ENCODE measurements at regions not wholly inside any gene's neighbourhood (a gene's known extent, or its start where the extent isn't known, plus 50 kb on each side); places are given as distances from the start of the nearest gene placed in this dataset.
"Not testable (repeated sequence)": the region's sequence is repeated elsewhere in the genome, so short reads cannot be mapped to it uniquely, and the experiment has no call there.

- Histone ChIP-seq H3K79me2 (ENCODE audit: insufficient read depth, low read length) (no peaks in the 10 kb centered on the region), H3K27ac (ENCODE audit: low read length) (no peak overlapping the region), H3K4me3 (ENCODE audit: low read depth in 1 of 2, low read length in 2 of 2) (no peak overlapping the region), H3K4me2 (ENCODE audit: insufficient read depth, low read length) (no peak overlapping the region), H3K27me3 (ENCODE audit: insufficient read depth, low read length, poor library complexity) (no peaks in the 10 kb centered on the region), H2AFZ (ENCODE audit: low read depth, low read length) (no peak overlapping the region), H4K20me1 (ENCODE audit: insufficient read depth, low read length) (no peaks in the 10 kb centered on the region), H3K9me3 (ENCODE audit: insufficient read depth, low read length, severe bottlenecking) (no peaks in the 10 kb centered on the region), H3K36me3 (ENCODE audit: insufficient read depth, low read length) (no peaks in the 10 kb centered on the region), H3K4me1 (ENCODE audit: insufficient read depth, low read length) (no peaks in the 10 kb centered on the region), H3K9ac (ENCODE audit: low read depth, low read length) (no peak overlapping the region)
- DNase-seq, result no peak
- TF ChIP-seq EZH2 (IDR thresholded peaks at IDR 0.05; ENCODE audit: borderline replicate concordance, low read depth, low read length, severe bottlenecking) (no peak), CTCF (IDR thresholded peaks at IDR 0.05; ENCODE audit: borderline replicate concordance, extremely low read depth, low read length, poor library complexity, severe bottlenecking) (no peak)
- no peak for ATAC-seq (ENCODE audit: insufficient read depth, low read depth)
Measured at GRCh38 chr6:58290177-58290576, 972.7 kb downstream of the PRIM2 start.

- H3K79me2 ChIP-seq (ENCODE audit: insufficient read depth, low read length); DNase-seq; H4K20me1 ChIP-seq (ENCODE audit: insufficient read depth, low read length); H3K9ac ChIP-seq (ENCODE audit: low read depth, low read length); H3K4me1 ChIP-seq (ENCODE audit: insufficient read depth, low read length); H3K4me2 ChIP-seq (ENCODE audit: insufficient read depth, low read length); H2AFZ ChIP-seq (ENCODE audit: low read depth, low read length); H3K27me3 ChIP-seq (ENCODE audit: insufficient read depth, low read length, poor library complexity); H3K36me3 ChIP-seq (ENCODE audit: insufficient read depth, low read length); H3K9me3 ChIP-seq (ENCODE audit: insufficient read depth, low read length, severe bottlenecking); H3K4me3 ChIP-seq (ENCODE audit: low read depth in 1 of 2, low read length in 2 of 2); H3K27ac ChIP-seq (ENCODE audit: low read length); ATAC-seq (ENCODE audit: insufficient read depth, low read depth): not testable (repeated sequence)
Measured at GRCh38 chr6:58291319-58291718, 973.9 kb downstream of the PRIM2 start.

- not testable (repeated sequence) for ATAC-seq (ENCODE audit: insufficient read depth, low read depth)
Measured at GRCh38 chr6:58307901-58308300, 990.5 kb downstream of the PRIM2 start.

GRCh38 chr6:58332108-58332507 is 1014.7 kb downstream of the PRIM2 start:
- not testable (repeated sequence) for H4K20me1 ChIP-seq (ENCODE audit: insufficient read depth, low read length); H3K79me2 ChIP-seq (ENCODE audit: insufficient read depth, low read length); H3K36me3 ChIP-seq (ENCODE audit: insufficient read depth, low read length); H2AFZ ChIP-seq (ENCODE audit: low read depth, low read length); H3K9ac ChIP-seq (ENCODE audit: low read depth, low read length); H3K4me2 ChIP-seq (ENCODE audit: insufficient read depth, low read length); ATAC-seq (ENCODE audit: insufficient read depth, low read depth); H3K27me3 ChIP-seq (ENCODE audit: insufficient read depth, low read length, poor library complexity); H3K27ac ChIP-seq (ENCODE audit: low read length); H3K4me1 ChIP-seq (ENCODE audit: insufficient read depth, low read length); H3K9me3 ChIP-seq (ENCODE audit: insufficient read depth, low read length, severe bottlenecking); H3K4me3 ChIP-seq (ENCODE audit: low read depth in 1 of 2, low read length in 2 of 2); DNase-seq

More at GRCh38 chr6:58307901-58308300, 990.5 kb downstream of the PRIM2 start:
- not testable (repeated sequence) for H3K4me3 ChIP-seq (ENCODE audit: low read depth in 1 of 2, low read length in 2 of 2); H3K36me3 ChIP-seq (ENCODE audit: insufficient read depth, low read length); H3K27me3 ChIP-seq (ENCODE audit: insufficient read depth, low read length, poor library complexity); H2AFZ ChIP-seq (ENCODE audit: low read depth, low read length); H3K79me2 ChIP-seq (ENCODE audit: insufficient read depth, low read length); H3K9me3 ChIP-seq (ENCODE audit: insufficient read depth, low read length, severe bottlenecking); DNase-seq; H3K4me2 ChIP-seq (ENCODE audit: insufficient read depth, low read length); H3K9ac ChIP-seq (ENCODE audit: low read depth, low read length); H3K27ac ChIP-seq (ENCODE audit: low read length); H3K4me1 ChIP-seq (ENCODE audit: insufficient read depth, low read length); H4K20me1 ChIP-seq (ENCODE audit: insufficient read depth, low read length)

- not testable (repeated sequence) for H3K4me3 ChIP-seq (ENCODE audit: low read depth in 1 of 2, low read length in 2 of 2); H3K9me3 ChIP-seq (ENCODE audit: insufficient read depth, low read length, severe bottlenecking); H2AFZ ChIP-seq (ENCODE audit: low read depth, low read length); H3K79me2 ChIP-seq (ENCODE audit: insufficient read depth, low read length); DNase-seq; H4K20me1 ChIP-seq (ENCODE audit: insufficient read depth, low read length); H3K4me2 ChIP-seq (ENCODE audit: insufficient read depth, low read length); H3K27ac ChIP-seq (ENCODE audit: low read length); H3K4me1 ChIP-seq (ENCODE audit: insufficient read depth, low read length); H3K9ac ChIP-seq (ENCODE audit: low read depth, low read length); H3K27me3 ChIP-seq (ENCODE audit: insufficient read depth, low read length, poor library complexity); ATAC-seq (ENCODE audit: insufficient read depth, low read depth); H3K36me3 ChIP-seq (ENCODE audit: insufficient read depth, low read length)
Measured at GRCh38 chr6:58342287-58342686, 1024.9 kb downstream of the PRIM2 start.

GRCh38 chr6:58347534-58347933 is 1030.1 kb downstream of the PRIM2 start:
- ATAC-seq (ENCODE audit: insufficient read depth, low read depth); H3K79me2 ChIP-seq (ENCODE audit: insufficient read depth, low read length); H2AFZ ChIP-seq (ENCODE audit: low read depth, low read length); H3K9me3 ChIP-seq (ENCODE audit: insufficient read depth, low read length, severe bottlenecking); H3K36me3 ChIP-seq (ENCODE audit: insufficient read depth, low read length); H3K27ac ChIP-seq (ENCODE audit: low read length); H3K4me1 ChIP-seq (ENCODE audit: insufficient read depth, low read length); H3K9ac ChIP-seq (ENCODE audit: low read depth, low read length); H3K27me3 ChIP-seq (ENCODE audit: insufficient read depth, low read length, poor library complexity); DNase-seq; H3K4me3 ChIP-seq (ENCODE audit: low read depth in 1 of 2, low read length in 2 of 2); H3K4me2 ChIP-seq (ENCODE audit: insufficient read depth, low read length); H4K20me1 ChIP-seq (ENCODE audit: insufficient read depth, low read length): not testable (repeated sequence)

- H4K20me1 ChIP-seq (ENCODE audit: insufficient read depth, low read length); H3K79me2 ChIP-seq (ENCODE audit: insufficient read depth, low read length); H3K4me3 ChIP-seq (ENCODE audit: low read depth in 1 of 2, low read length in 2 of 2); H3K9me3 ChIP-seq (ENCODE audit: insufficient read depth, low read length, severe bottlenecking); H3K36me3 ChIP-seq (ENCODE audit: insufficient read depth, low read length); H3K27me3 ChIP-seq (ENCODE audit: insufficient read depth, low read length, poor library complexity); H3K9ac ChIP-seq (ENCODE audit: low read depth, low read length); DNase-seq; H3K4me1 ChIP-seq (ENCODE audit: insufficient read depth, low read length); H2AFZ ChIP-seq (ENCODE audit: low read depth, low read length); H3K27ac ChIP-seq (ENCODE audit: low read length); ATAC-seq (ENCODE audit: insufficient read depth, low read depth); H3K4me2 ChIP-seq (ENCODE audit: insufficient read depth, low read length): not testable (repeated sequence)
Measured at GRCh38 chr6:58351619-58352018, 1034.2 kb downstream of the PRIM2 start.

- H3K36me3 ChIP-seq (ENCODE audit: insufficient read depth, low read length); DNase-seq: not testable (repeated sequence)
Measured at GRCh38 chr6:58358452-58358851, 1041.0 kb downstream of the PRIM2 start.

More at GRCh38 chr6:58358452-58358851, 1041.0 kb downstream of the PRIM2 start:
- H3K27ac ChIP-seq (ENCODE audit: low read length); H3K4me3 ChIP-seq (ENCODE audit: low read depth in 1 of 2, low read length in 2 of 2); H2AFZ ChIP-seq (ENCODE audit: low read depth, low read length); H3K9me3 ChIP-seq (ENCODE audit: insufficient read depth, low read length, severe bottlenecking); H3K79me2 ChIP-seq (ENCODE audit: insufficient read depth, low read length); H3K4me2 ChIP-seq (ENCODE audit: insufficient read depth, low read length); H3K27me3 ChIP-seq (ENCODE audit: insufficient read depth, low read length, poor library complexity); H3K4me1 ChIP-seq (ENCODE audit: insufficient read depth, low read length); ATAC-seq (ENCODE audit: insufficient read depth, low read depth); H4K20me1 ChIP-seq (ENCODE audit: insufficient read depth, low read length); H3K9ac ChIP-seq (ENCODE audit: low read depth, low read length): not testable (repeated sequence)

Data from DND-41 (cell line).